ENCODE measurements at regions not wholly inside any gene's neighbourhood (a gene's known extent, or its start where the extent isn't known, plus 50 kb on each side); places are given as distances from the start of the nearest gene placed in this dataset.

- peaks cover 6% of the 10 kb centered on the region for H3K27me3 Mint-ChIP-seq (ENCODE audit: low read depth)
- no peaks in the 10 kb centered on the region for H3K4me1 Mint-ChIP-seq
- ATAC-seq (no peak), DNase-seq (ENCODE audit: low spot score) (no peak)
- no peak overlapping the region for H3K4me3 Mint-ChIP-seq
- H3K27ac Mint-ChIP-seq: no peak overlapping the region
- ChIA-PET CTCF (no interaction called here), POLR2A (no interaction called here)
- H3K9me3 Mint-ChIP-seq: peaks cover 87% of the 10 kb centered on the region
- TF ChIP-seq RELA (CRISPR knock-in tag; IDR thresholded peaks at IDR 0.05; ENCODE audit: borderline replicate concordance): no peak
- TF ChIP-seq FOXJ3 (CRISPR knock-in tag; IDR thresholded peaks at IDR 0.05; ENCODE audit: borderline replicate concordance): no peak
- TF ChIP-seq, protein P1, sequence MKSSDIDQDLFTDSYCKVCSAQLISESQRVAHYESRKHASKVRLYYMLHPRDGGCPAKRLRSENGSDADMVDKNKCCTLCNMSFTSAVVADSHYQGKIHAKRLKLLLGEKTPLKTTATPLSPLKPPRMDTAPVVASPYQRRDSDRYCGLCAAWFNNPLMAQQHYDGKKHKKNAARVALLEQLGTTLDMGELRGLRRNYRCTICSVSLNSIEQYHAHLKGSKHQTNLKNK (CRISPR knock-in tag; IDR thresholded peaks at IDR 0.05): no peak
- peaks cover 76% of the 10 kb centered on the region for H3K36me3 Mint-ChIP-seq
These were observed 571.9 kb downstream of the ACTR3B start for GRCh38 chr7:153331427-153331826.

DNA sequence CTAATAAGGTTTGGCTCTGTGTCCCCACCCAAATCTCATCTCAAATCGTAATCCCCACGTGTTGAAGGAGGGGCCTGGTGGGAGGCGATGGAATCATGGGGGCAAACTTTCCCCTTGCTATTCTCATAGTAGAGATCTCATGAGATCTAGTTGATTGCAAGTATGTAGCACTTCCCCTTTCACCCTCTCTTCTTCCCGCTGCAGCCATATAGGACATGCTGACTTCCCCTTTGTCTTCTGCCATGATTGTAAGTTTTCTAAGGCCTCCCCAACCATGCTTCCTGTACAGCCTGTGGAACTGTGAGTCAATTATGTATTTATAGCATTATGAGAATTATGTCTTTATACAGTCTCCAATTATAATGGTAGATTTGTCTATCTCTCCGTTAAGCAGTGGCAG is 594.5 kb downstream of the ACTR3B start:
- Mint-ChIP-seq H3K4me3 (no peak overlapping the region), H3K4me1 (no peaks in the 10 kb centered on the region), H3K9me3 (peaks cover 92% of the 10 kb centered on the region), H3K36me3 (peaks cover 71% of the 10 kb centered on the region), H3K27ac (no peak overlapping the region), H3K27me3 (ENCODE audit: low read depth) (peaks cover 14% of the 10 kb centered on the region)
- DNase-seq (ENCODE audit: low spot score) (no peak), ATAC-seq (no peak)
- TF ChIP-seq TEAD1 (CRISPR knock-in tag; IDR thresholded peaks at IDR 0.05) (no peak), IRF2 (CRISPR knock-in tag; IDR thresholded peaks at IDR 0.05; ENCODE audit: borderline replicate concordance, low read depth) (no peak), GABPB1 (CRISPR knock-in tag; IDR thresholded peaks at IDR 0.05) (no peak), EMX1 (CRISPR knock-in tag; IDR thresholded peaks at IDR 0.05) (no peak)
- ChIA-PET POLR2A (no interaction called here), CTCF (no interaction called here)

DNA sequence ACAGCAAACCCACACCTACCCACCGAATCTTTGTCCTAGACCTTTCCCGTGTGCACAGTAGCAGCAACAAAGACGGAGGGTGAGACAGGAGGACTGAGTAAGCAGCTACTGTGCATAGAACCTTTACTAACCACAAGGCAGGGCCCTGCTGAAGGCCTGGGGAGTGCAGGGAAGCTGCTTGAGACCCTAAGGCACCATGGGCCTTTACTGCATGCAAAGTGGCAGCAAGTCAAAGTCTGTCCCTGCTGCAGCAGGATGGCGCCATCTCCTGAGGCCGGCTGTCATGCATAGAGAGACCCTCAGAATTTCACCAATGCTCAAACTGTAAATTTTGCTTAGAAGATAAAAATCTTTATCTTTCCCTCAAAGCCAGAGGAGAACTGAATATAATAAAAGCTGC is 610.5 kb downstream of the ACTR3B start:
- H3K36me3 Mint-ChIP-seq: peaks cover 54% of the 10 kb centered on the region
- H3K4me3 Mint-ChIP-seq: no peak overlapping the region
- peaks cover 70% of the 10 kb centered on the region for H3K9me3 Mint-ChIP-seq
- ChIA-PET POLR2A (no interaction called here), CTCF (no interaction called here)
- TF ChIP-seq, protein P2, sequence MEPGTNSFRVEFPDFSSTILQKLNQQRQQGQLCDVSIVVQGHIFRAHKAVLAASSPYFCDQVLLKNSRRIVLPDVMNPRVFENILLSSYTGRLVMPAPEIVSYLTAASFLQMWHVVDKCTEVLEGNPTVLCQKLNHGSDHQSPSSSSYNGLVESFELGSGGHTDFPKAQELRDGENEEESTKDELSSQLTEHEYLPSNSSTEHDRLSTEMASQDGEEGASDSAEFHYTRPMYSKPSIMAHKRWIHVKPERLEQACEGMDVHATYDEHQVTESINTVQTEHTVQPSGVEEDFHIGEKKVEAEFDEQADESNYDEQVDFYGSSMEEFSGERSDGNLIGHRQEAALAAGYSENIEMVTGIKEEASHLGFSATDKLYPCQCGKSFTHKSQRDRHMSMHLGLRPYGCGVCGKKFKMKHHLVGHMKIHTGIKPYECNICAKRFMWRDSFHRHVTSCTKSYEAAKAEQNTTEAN (CRISPR knock-in tag; IDR thresholded peaks at IDR 0.05): no peak
- no peak for TF ChIP-seq NFATC4 (CRISPR knock-in tag; IDR thresholded peaks at IDR 0.05)
- TF ChIP-seq, protein P3, sequence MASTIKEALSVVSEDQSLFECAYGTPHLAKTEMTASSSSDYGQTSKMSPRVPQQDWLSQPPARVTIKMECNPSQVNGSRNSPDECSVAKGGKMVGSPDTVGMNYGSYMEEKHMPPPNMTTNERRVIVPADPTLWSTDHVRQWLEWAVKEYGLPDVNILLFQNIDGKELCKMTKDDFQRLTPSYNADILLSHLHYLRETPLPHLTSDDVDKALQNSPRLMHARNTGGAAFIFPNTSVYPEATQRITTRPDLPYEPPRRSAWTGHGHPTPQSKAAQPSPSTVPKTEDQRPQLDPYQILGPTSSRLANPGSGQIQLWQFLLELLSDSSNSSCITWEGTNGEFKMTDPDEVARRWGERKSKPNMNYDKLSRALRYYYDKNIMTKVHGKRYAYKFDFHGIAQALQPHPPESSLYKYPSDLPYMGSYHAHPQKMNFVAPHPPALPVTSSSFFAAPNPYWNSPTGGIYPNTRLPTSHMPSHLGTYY (CRISPR knock-in tag; IDR thresholded peaks at IDR 0.05): no peak
- TF ChIP-seq PRRX2 (CRISPR knock-in tag; IDR thresholded peaks at IDR 0.05): no peak
- TF ChIP-seq GTF2I (CRISPR knock-in tag; conservative IDR thresholded peaks at IDR 0.05): no peak
- TF ChIP-seq, protein P1 (CRISPR knock-in tag; IDR thresholded peaks at IDR 0.05): no peak
- TF ChIP-seq, protein P4, sequence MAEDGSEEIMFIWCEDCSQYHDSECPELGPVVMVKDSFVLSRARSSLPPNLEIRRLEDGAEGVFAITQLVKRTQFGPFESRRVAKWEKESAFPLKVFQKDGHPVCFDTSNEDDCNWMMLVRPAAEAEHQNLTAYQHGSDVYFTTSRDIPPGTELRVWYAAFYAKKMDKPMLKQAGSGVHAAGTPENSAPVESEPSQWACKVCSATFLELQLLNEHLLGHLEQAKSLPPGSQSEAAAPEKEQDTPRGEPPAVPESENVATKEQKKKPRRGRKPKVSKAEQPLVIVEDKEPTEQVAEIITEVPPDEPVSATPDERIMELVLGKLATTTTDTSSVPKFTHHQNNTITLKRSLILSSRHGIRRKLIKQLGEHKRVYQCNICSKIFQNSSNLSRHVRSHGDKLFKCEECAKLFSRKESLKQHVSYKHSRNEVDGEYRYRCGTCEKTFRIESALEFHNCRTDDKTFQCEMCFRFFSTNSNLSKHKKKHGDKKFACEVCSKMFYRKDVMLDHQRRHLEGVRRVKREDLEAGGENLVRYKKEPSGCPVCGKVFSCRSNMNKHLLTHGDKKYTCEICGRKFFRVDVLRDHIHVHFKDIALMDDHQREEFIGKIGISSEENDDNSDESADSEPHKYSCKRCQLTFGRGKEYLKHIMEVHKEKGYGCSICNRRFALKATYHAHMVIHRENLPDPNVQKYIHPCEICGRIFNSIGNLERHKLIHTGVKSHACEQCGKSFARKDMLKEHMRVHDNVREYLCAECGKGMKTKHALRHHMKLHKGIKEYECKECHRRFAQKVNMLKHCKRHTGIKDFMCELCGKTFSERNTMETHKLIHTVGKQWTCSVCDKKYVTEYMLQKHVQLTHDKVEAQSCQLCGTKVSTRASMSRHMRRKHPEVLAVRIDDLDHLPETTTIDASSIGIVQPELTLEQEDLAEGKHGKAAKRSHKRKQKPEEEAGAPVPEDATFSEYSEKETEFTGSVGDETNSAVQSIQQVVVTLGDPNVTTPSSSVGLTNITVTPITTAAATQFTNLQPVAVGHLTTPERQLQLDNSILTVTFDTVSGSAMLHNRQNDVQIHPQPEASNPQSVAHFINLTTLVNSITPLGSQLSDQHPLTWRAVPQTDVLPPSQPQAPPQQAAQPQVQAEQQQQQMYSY (CRISPR knock-in tag; IDR thresholded peaks at IDR 0.05): no peak
- TF ChIP-seq IRF2 (CRISPR knock-in tag; IDR thresholded peaks at IDR 0.05; ENCODE audit: borderline replicate concordance, low read depth): no peak
- TF ChIP-seq ZNF121 (CRISPR knock-in tag; IDR thresholded peaks at IDR 0.05): no peak
- no peak for TF ChIP-seq TP53 (CRISPR knock-in tag; IDR thresholded peaks at IDR 0.05)
- no peak for ATAC-seq
- no peaks in the 10 kb centered on the region for H3K4me1 Mint-ChIP-seq
- peaks cover 4% of the 10 kb centered on the region for H3K27me3 Mint-ChIP-seq (ENCODE audit: low read depth)
- DNase-seq (ENCODE audit: low spot score): no peak
- no peak overlapping the region for H3K27ac Mint-ChIP-seq

All from WTC11 (cell line).